Body of pancreas (tissue), 4 donors: ENCODE measurements at regions not wholly inside any gene's neighbourhood (a gene's known extent, or its start where the extent isn't known, plus 50 kb on each side); places are given as distances from the start of the nearest gene placed in this dataset.

Source experiments
- POLR2A ChIP-seq, 3 donors: fragments of 450-650 bp; IDR thresholded peaks; one replicate each; pipeline ENCODE4 v1.6.1; 2016; ENCODE audit warnings: antibody characterized with exemption in 3 of 3, mild to moderate bottlenecking in 2 of 3
- TF ChIP-seq, protein P1 (sequence below), 7 experiments: fragments of 450-650 bp in 4 of 7; fragments of 200-600 bp in 3 of 7; sonication (generic) in 3 of 7; IDR thresholded peaks; one replicate each; pipeline ENCODE4 v1.5.1; 2016 to 2019; ENCODE audit warnings: antibody characterized with exemption in 7 of 7

DNA sequence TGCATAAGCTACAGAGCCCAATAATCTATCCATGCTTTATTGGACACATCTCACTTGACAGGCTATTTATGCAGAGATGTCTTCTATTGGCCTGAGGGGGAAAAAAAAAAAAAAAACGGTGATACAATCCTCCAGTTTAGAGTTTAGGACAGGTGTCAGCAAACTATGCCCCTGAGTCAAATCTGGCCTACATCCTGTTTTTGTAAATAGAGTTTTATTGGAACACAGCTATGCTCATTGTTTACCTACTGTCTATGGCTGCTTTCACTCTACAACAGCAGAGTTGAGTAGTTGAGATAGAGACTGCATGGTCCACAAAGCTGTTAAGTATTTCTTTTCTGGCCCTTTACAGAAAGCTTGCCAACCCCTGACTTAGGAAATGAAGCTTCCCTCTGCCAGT, 403.1 kb downstream of the C12orf75 start:
- TF ChIP-seq POLR2A (IDR thresholded peaks at IDR 0.05), result no peak
- TF ChIP-seq, protein P1, sequence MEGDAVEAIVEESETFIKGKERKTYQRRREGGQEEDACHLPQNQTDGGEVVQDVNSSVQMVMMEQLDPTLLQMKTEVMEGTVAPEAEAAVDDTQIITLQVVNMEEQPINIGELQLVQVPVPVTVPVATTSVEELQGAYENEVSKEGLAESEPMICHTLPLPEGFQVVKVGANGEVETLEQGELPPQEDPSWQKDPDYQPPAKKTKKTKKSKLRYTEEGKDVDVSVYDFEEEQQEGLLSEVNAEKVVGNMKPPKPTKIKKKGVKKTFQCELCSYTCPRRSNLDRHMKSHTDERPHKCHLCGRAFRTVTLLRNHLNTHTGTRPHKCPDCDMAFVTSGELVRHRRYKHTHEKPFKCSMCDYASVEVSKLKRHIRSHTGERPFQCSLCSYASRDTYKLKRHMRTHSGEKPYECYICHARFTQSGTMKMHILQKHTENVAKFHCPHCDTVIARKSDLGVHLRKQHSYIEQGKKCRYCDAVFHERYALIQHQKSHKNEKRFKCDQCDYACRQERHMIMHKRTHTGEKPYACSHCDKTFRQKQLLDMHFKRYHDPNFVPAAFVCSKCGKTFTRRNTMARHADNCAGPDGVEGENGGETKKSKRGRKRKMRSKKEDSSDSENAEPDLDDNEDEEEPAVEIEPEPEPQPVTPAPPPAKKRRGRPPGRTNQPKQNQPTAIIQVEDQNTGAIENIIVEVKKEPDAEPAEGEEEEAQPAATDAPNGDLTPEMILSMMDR (IDR thresholded peaks at IDR 0.05), result no peak
